WTC11 (cell line): ENCODE measurements at regions not wholly inside any gene's neighbourhood (a gene's known extent, or its start where the extent isn't known, plus 50 kb on each side); places are given as distances from the start of the nearest gene placed in this dataset.

ENCODE experiments used
- ATAC-seq: fragments of 200-7000 bp; cut with Tn5 transposase; 2 replicates; pipeline ENCODE4 v1.10.0; 2021; ENCODE audit warnings: mild to moderate bottlenecking, moderate library complexity
- CTCF ChIA-PET: fragments of 300-600 bp; sonication (Branson Sonifier 250); formaldehyde crosslinking; loops from one replicate; lab custom pipeline; 2021; ENCODE audit warnings: antibody characterized with exemption; lab: Charles Lee
- POLR2A ChIA-PET: fragments of 350-600 bp; sonication (Branson Sonifier 250); formaldehyde crosslinking; loops from one replicate; lab custom pipeline; 2021; ENCODE audit warnings: antibody characterized with exemption; lab: Charles Lee
- DNase-seq: peaks from one replicate; pipeline ENCODE4 v3.0.0; 2021; ENCODE audit warnings: low spot score
- H3K27ac Mint-ChIP-seq: 2 replicates; pipeline ENCODE4 v1.8.0; 2021; ENCODE audit warnings: mixed read lengths
- H3K27me3 Mint-ChIP-seq: 2 replicates; pipeline ENCODE4 v1.8.0; 2021; ENCODE audit warnings: low read depth, mild to moderate bottlenecking, moderate library complexity, mixed read lengths
- H3K36me3 Mint-ChIP-seq: 2 replicates; pipeline ENCODE4 v1.8.0; 2021; ENCODE audit warnings: mixed read lengths
- H3K4me1 Mint-ChIP-seq: 2 replicates; pipeline ENCODE4 v1.8.0; 2022; ENCODE audit warnings: mixed read lengths
- H3K4me3 Mint-ChIP-seq: 2 replicates; pipeline ENCODE4 v1.8.0; 2021; ENCODE audit warnings: mild to moderate bottlenecking, moderate library complexity, mixed read lengths
- H3K9me3 Mint-ChIP-seq: 2 replicates; pipeline ENCODE4 v1.8.0; 2021; ENCODE audit warnings: mixed read lengths
- ETV6 ChIP-seq: sonication (generic); formaldehyde crosslinking; IDR thresholded peaks from 2 replicates; pipeline ENCODE4 v1.8.1; 2022; ENCODE audit warnings: mild to moderate bottlenecking, missing genetic modification reagents
- JUN ChIP-seq: sonication (generic); formaldehyde crosslinking; IDR thresholded peaks from 2 replicates; pipeline ENCODE4 v1.8.0; 2023; ENCODE audit warnings: mild to moderate bottlenecking, missing genetic modification reagents
- OVOL2 ChIP-seq: fragments of 250-450 bp; sonication (Bioruptor Pico); IDR thresholded peaks from 2 replicates; pipeline ENCODE4 v1.9.0; 2021; ENCODE audit warnings: mild to moderate bottlenecking, borderline replicate concordance
- PRRX2 ChIP-seq: fragments of 250-450 bp; sonication (Bioruptor Pico); IDR thresholded peaks from 2 replicates; pipeline ENCODE4 v1.8.0; 2021; ENCODE audit warnings: mild to moderate bottlenecking
- SP1 ChIP-seq: sonication (generic); formaldehyde crosslinking; conservative IDR thresholded peaks from 2 replicates; pipeline ENCODE4 v1.8.1; 2022; ENCODE audit warnings: missing genetic modification reagents
- TP53 ChIP-seq: sonication (generic); formaldehyde crosslinking; IDR thresholded peaks from 2 replicates; pipeline ENCODE4 v1.8.1; 2023; ENCODE audit warnings: mild to moderate bottlenecking, missing genetic modification reagents
- ZNF317 ChIP-seq: sonication (generic); formaldehyde crosslinking; IDR thresholded peaks from 2 replicates; pipeline ENCODE4 v1.8.1; 2023; ENCODE audit warnings: low read depth, mild to moderate bottlenecking, moderate library complexity, missing genetic modification reagents, borderline replicate concordance
- ZNF423 ChIP-seq: fragments of 250-450 bp; sonication (Bioruptor Pico); IDR thresholded peaks from 2 replicates; pipeline ENCODE4 v2.1.2; 2022; ENCODE audit warnings: mild to moderate bottlenecking, moderate library complexity
- TF ChIP-seq, protein P1 (sequence below): fragments of 250-450 bp; sonication (Bioruptor Pico); IDR thresholded peaks from 2 replicates; pipeline ENCODE4 v1.8.0; 2021; ENCODE audit warnings: mild to moderate bottlenecking
- TF ChIP-seq, protein P2 (sequence below): fragments of 250-450 bp; sonication (Bioruptor Pico); IDR thresholded peaks from 2 replicates; pipeline ENCODE4 v1.9.0; 2021; ENCODE audit warnings: mild to moderate bottlenecking, borderline replicate concordance
- TF ChIP-seq, protein P3 (sequence below): sonication (generic); formaldehyde crosslinking; IDR thresholded peaks from 2 replicates; pipeline ENCODE4 v1.8.0; 2022; ENCODE audit warnings: mild to moderate bottlenecking, missing genetic modification reagents
- TF ChIP-seq, protein P4 (sequence below): sonication (generic); formaldehyde crosslinking; IDR thresholded peaks from 2 replicates; pipeline ENCODE4 v1.8.1; 2022; ENCODE audit warnings: missing genetic modification reagents, borderline replicate concordance
- TF ChIP-seq, protein P5 (sequence below): sonication (generic); formaldehyde crosslinking; IDR thresholded peaks from 2 replicates; pipeline ENCODE4 v1.8.1; 2022; ENCODE audit warnings: mild to moderate bottlenecking, missing genetic modification reagents, moderate library complexity, borderline replicate concordance

DNA sequence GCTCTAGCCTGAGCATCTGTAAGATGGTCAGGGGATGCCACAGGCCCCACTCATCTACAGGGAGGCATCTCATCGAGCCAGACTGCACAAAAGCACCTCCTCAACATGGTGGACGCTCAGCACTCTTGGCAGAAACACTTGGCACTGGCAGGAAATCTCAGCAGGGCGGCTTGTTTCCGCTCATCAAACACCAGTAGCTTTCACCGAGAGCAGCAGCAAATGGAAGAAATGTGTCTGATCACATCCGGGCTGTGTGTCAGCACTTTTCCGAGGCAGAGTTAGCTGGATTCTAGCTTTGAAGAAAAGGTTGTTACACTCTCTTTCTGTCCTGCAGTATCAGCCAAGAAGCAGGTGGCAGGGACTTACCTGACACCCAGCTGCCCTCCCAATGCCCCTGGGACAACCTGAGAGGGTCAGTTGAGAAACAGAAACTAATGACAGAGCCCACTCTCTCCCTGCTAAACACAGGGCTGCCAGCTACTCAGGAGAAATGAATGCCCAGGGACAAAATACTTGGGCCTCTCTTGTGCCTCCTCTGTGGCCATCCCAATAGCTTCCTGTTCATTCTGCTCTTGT, 68.9 kb upstream of the FZD7 start:
- no peak for DNase-seq
- POLR2A ChIA-PET, result interaction anchor here (0.9 to 1.1 kb wide), 2 partner anchors 34 to 67 kb away, joined by 3 read pairs; no protein-coding TSS in a partner anchor

DNA sequence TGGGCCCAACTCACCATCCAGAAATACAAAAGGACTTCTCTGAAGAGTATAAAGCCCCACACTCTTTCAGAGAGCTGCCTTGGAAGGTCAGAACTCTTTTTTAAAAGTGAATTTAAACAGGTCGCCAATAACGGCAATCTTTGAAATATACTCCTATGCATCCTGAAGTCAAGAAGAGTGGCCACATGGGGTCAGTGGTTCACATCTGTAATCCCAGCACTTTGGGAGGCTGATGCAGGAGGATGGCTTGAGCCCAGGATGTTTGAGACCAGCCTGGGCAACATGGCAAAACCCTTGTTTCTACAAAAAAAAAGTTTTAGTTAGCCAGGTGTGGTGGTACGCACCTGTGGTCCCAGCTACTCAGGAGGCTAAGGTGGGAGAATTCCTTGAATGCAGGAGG, 68.1 kb upstream of the FZD7 start:
- ChIA-PET POLR2A (interaction anchor here (0.9 kb wide), 1 partner anchor 35 kb away, joined by 3 read pairs; no protein-coding TSS in a partner anchor), CTCF (interaction anchor here (1.1 to 1.9 kb wide), 3 partner anchors 12 to 105 kb away, joined by 3 to 7 read pairs (median 5); no protein-coding TSS in a partner anchor)
- Mint-ChIP-seq H3K4me3 (no peak overlapping the region), H3K4me1 (peaks cover 73% of the 10 kb centered on the region), H3K36me3 (peaks cover 19% of the 10 kb centered on the region), H3K27me3 (no peaks in the 10 kb centered on the region), H3K27ac (no peak overlapping the region; the same call in 1 of the 2 replicates), H3K9me3 (no peaks in the 10 kb centered on the region)
- TF ChIP-seq ZNF317 (CRISPR knock-in tag) (no peak), ETV6 (CRISPR knock-in tag) (no peak), TP53 (0 out of 2 replicates have a peak, but pooled peaks have one; percentile 20)
- TF ChIP-seq, protein P1, sequence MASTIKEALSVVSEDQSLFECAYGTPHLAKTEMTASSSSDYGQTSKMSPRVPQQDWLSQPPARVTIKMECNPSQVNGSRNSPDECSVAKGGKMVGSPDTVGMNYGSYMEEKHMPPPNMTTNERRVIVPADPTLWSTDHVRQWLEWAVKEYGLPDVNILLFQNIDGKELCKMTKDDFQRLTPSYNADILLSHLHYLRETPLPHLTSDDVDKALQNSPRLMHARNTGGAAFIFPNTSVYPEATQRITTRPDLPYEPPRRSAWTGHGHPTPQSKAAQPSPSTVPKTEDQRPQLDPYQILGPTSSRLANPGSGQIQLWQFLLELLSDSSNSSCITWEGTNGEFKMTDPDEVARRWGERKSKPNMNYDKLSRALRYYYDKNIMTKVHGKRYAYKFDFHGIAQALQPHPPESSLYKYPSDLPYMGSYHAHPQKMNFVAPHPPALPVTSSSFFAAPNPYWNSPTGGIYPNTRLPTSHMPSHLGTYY (CRISPR knock-in tag), result no peak
- TF ChIP-seq, protein P2, sequence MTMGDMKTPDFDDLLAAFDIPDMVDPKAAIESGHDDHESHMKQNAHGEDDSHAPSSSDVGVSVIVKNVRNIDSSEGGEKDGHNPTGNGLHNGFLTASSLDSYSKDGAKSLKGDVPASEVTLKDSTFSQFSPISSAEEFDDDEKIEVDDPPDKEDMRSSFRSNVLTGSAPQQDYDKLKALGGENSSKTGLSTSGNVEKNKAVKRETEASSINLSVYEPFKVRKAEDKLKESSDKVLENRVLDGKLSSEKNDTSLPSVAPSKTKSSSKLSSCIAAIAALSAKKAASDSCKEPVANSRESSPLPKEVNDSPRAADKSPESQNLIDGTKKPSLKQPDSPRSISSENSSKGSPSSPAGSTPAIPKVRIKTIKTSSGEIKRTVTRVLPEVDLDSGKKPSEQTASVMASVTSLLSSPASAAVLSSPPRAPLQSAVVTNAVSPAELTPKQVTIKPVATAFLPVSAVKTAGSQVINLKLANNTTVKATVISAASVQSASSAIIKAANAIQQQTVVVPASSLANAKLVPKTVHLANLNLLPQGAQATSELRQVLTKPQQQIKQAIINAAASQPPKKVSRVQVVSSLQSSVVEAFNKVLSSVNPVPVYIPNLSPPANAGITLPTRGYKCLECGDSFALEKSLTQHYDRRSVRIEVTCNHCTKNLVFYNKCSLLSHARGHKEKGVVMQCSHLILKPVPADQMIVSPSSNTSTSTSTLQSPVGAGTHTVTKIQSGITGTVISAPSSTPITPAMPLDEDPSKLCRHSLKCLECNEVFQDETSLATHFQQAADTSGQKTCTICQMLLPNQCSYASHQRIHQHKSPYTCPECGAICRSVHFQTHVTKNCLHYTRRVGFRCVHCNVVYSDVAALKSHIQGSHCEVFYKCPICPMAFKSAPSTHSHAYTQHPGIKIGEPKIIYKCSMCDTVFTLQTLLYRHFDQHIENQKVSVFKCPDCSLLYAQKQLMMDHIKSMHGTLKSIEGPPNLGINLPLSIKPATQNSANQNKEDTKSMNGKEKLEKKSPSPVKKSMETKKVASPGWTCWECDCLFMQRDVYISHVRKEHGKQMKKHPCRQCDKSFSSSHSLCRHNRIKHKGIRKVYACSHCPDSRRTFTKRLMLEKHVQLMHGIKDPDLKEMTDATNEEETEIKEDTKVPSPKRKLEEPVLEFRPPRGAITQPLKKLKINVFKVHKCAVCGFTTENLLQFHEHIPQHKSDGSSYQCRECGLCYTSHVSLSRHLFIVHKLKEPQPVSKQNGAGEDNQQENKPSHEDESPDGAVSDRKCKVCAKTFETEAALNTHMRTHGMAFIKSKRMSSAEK (CRISPR knock-in tag), result no peak
- TF ChIP-seq, protein P3, sequence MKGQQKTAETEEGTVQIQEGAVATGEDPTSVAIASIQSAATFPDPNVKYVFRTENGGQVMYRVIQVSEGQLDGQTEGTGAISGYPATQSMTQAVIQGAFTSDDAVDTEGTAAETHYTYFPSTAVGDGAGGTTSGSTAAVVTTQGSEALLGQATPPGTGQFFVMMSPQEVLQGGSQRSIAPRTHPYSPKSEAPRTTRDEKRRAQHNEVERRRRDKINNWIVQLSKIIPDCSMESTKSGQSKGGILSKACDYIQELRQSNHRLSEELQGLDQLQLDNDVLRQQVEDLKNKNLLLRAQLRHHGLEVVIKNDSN (CRISPR knock-in tag), result no peak
- ATAC-seq (0 out of 2 replicates have a peak, but pooled peaks have one; percentile 8), DNase-seq (no peak)

More for the DNA sequence above, 68.9 kb upstream of the FZD7 start:
- Mint-ChIP-seq H3K27me3 (no peaks in the 10 kb centered on the region), H3K36me3 (peaks cover 19% of the 10 kb centered on the region), H3K4me3 (no peak overlapping the region), H3K4me1 (peaks cover 70% of the 10 kb centered on the region), H3K27ac (no peak overlapping the region), H3K9me3 (no peaks in the 10 kb centered on the region)
- TF ChIP-seq PRRX2 (CRISPR knock-in tag) (no peak), ZNF423 (CRISPR knock-in tag) (no peak), OVOL2 (CRISPR knock-in tag) (no peak), TP53 (no peak), JUN (CRISPR knock-in tag) (no peak), SP1 (CRISPR knock-in tag) (no peak)
- TF ChIP-seq, protein P4, sequence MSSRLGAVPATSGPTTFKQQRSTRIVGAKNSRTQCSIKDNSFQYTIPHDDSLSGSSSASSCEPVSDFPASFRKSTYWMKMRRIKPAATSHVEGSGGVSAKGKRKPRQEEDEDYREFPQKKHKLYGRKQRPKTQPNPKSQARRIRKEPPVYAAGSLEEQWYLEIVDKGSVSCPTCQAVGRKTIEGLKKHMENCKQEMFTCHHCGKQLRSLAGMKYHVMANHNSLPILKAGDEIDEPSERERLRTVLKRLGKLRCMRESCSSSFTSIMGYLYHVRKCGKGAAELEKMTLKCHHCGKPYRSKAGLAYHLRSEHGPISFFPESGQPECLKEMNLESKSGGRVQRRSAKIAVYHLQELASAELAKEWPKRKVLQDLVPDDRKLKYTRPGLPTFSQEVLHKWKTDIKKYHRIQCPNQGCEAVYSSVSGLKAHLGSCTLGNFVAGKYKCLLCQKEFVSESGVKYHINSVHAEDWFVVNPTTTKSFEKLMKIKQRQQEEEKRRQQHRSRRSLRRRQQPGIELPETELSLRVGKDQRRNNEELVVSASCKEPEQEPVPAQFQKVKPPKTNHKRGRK (CRISPR knock-in tag), result no peak
- TF ChIP-seq, protein P5, sequence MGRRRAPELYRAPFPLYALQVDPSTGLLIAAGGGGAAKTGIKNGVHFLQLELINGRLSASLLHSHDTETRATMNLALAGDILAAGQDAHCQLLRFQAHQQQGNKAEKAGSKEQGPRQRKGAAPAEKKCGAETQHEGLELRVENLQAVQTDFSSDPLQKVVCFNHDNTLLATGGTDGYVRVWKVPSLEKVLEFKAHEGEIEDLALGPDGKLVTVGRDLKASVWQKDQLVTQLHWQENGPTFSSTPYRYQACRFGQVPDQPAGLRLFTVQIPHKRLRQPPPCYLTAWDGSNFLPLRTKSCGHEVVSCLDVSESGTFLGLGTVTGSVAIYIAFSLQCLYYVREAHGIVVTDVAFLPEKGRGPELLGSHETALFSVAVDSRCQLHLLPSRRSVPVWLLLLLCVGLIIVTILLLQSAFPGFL (CRISPR knock-in tag), result no peak
- TF ChIP-seq, protein P2 (CRISPR knock-in tag), result no peak
- no peak for ATAC-seq
- CTCF ChIA-PET, result interaction anchor here (1.2 to 1.9 kb wide), 3 partner anchors 12 to 104 kb away, joined by 3 to 7 read pairs (median 5); no protein-coding TSS in a partner anchor
